DMS 273 treated with DMSO at 0.1 percent for 48 hours (cell line): ENCODE measurements at regions not wholly inside any gene's neighbourhood (a gene's known extent, or its start where the extent isn't known, plus 50 kb on each side); places are given as distances from the start of the nearest gene placed in this dataset.

Source experiments
- DNase-seq: peaks from one replicate; lab custom pipeline; 2025; lab: John Stamatoyannopoulos, UW

- no peak for DNase-seq
Observed at GRCh38 chr12:11946161-11946560, 124.6 kb upstream of the BCL2L14 start.

GRCh38 chr12:11947213-11947612 lies 123.5 kb upstream of the BCL2L14 start:
- no peak for DNase-seq

- peak; percentile 48 for DNase-seq
Observed at GRCh38 chr12:11949738-11950411, 120.9 kb upstream of the BCL2L14 start.

GRCh38 chr12:11951209-11951608 lies 119.5 kb upstream of the BCL2L14 start:
- no peak for DNase-seq

GRCh38 chr12:11953523-11953922 lies 117.2 kb upstream of the BCL2L14 start:
- DNase-seq: no peak

GRCh38 chr12:11954181-11954580 lies 116.6 kb upstream of the BCL2L14 start:
- DNase-seq: no peak

GRCh38 chr12:11958221-11959091 lies 112.3 kb upstream of the BCL2L14 start:
- DNase-seq: no peak

- no peak for DNase-seq
Observed at GRCh38 chr12:11959117-11959823, 111.5 kb upstream of the BCL2L14 start.

- DNase-seq: no peak
Observed at GRCh38 chr12:11960646-11961045, 110.1 kb upstream of the BCL2L14 start.

GRCh38 chr12:11961686-11962085 lies 109.1 kb upstream of the BCL2L14 start:
- no peak for DNase-seq

GRCh38 chr12:11962860-11963259 lies 107.9 kb upstream of the BCL2L14 start:
- DNase-seq: no peak

- no peak for DNase-seq
Observed at GRCh38 chr12:11963841-11964471, 106.8 kb upstream of the BCL2L14 start.

GRCh38 chr12:11965258-11965910 lies 105.4 kb upstream of the BCL2L14 start:
- no peak for DNase-seq

- no peak for DNase-seq
Observed at GRCh38 chr12:11967376-11968047, 103.2 kb upstream of the BCL2L14 start.

- DNase-seq: no peak
Observed at GRCh38 chr12:11968048-11968383, 102.7 kb upstream of the BCL2L14 start.

GRCh38 chr12:11968516-11968915 lies 102.2 kb upstream of the BCL2L14 start:
- no peak for DNase-seq

GRCh38 chr12:11969437-11970154 lies 101.1 kb upstream of the BCL2L14 start:
- no peak for DNase-seq

- DNase-seq: no peak
Observed at GRCh38 chr12:11970155-11970520, 100.6 kb upstream of the BCL2L14 start.

- DNase-seq: no peak
Observed at GRCh38 chr12:11973396-11973795, 97.3 kb upstream of the BCL2L14 start.

- DNase-seq: no peak
Observed at GRCh38 chr12:11976005-11976404, 94.7 kb upstream of the BCL2L14 start.
